Posterior vena cava (tissue), 2 donors: ENCODE measurements at regions not wholly inside any gene's neighbourhood (a gene's known extent, or its start where the extent isn't known, plus 50 kb on each side); places are given as distances from the start of the nearest gene placed in this dataset.
"Not testable (repeated sequence)": the region's sequence is repeated elsewhere in the genome, so short reads cannot be mapped to it uniquely, and the experiment has no call there.

Experiments
- DNase-seq: peaks from one replicate; pipeline ENCODE4 v3.0.0-alpha.2; 2020; ENCODE audit warnings: low spot score
- intact Hi-C, 2 donors: fragments of 100-400 bp; cut with DNase I; formaldehyde crosslinking; loops; one replicate each; pipeline versions ENCODE4 v1.14.1 to v1.14.2; 2022 to 2023
- donor health status: DM: yes; HTN: yes; CAD: no.
- donor health status: DM: yes; HTN: yes; CAD: no.

- DNase-seq, result no peak
- intact Hi-C loops, result no loop called here
Observed at GRCh38 chr6:106739387-106739786, 110.0 kb downstream of the QRSL1 start.

DNA sequence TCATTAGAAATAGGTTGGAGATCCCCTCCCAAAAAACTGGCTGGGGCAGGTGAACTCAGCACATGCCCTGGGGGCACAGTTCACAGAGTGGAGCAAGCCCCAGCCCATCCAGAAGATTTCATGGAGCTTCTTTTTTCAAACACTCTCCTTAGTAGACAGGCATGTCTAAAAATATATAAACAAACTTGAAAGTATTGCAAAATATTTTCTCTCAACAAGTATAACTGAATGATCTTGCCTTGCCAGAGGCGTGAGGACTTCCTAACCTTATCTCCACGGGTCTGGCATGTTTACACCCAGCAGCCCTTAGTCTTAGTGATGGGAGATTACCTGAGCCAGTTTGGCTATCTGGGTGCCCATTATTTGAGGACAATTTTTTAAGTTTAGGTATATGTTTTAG, 107.1 kb downstream of the QRSL1 start:
- no peak for DNase-seq
- intact Hi-C loops, result no loop called here

GRCh38 chr6:106735828-106736227, 106.5 kb downstream of the QRSL1 start:
- no peak for DNase-seq
- intact Hi-C loops, result no loop called here

DNA sequence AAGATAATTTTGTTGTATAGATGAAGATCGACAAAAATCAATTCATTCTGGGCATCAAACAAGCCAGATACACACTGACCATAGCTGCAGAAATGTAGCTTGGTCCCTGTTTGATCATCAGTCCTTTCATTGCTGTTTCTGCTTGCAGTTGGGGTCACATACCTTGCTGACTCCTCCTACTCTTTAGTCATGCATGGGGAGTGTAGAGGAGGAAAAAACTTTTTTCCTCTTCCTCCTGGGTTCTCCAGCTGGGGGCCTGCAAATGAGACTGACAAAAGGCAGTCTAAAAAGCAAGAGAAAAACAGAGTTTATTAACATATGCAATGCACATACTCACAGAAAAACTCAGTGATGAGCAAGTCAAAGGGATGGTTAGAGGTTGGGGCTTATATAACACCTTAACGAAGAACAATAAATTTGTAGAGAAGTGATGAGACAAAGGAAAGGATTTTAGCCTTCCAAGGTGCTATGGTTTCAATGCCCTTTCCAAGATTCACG, 105.8 kb downstream of the QRSL1 start:
- DNase-seq, result no peak
- intact Hi-C loops, result no loop called here

DNA sequence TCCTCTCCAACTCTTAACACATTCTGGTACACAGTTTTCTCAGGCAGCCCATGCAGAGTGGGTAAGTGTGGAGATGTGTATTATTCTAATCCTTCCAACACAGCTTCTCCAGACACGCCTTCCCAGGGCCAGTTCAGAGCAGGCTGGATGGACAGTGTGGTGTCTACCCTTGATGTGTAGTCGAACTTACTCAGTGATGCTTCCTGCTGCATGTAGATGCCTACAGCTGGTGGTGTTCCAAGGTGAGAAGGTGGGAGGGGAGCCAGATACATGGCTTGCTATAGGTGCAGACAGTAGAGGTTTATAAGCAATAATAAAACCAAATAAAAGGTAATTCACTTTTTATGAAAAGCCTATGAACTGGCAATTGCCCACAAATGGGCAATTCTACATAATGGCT, 104.0 kb downstream of the QRSL1 start:
- no peak for DNase-seq
- intact Hi-C loops, result no loop called here

- intact Hi-C loops, result no loop called here
- DNase-seq, result no peak
Observed at GRCh38 chr6:106732376-106732940, 103.1 kb downstream of the QRSL1 start.

GRCh38 chr6:106731843-106732160, 102.4 kb downstream of the QRSL1 start:
- DNase-seq, result no peak
- intact Hi-C loops, result loop anchor here in 1 of 2 donors (2.0 kb wide), 1 partner anchor 21 kb away; no protein-coding TSS in a partner anchor

GRCh38 chr6:106731144-106731842, 101.9 kb downstream of the QRSL1 start:
- no peak for DNase-seq
- intact Hi-C loops, result loop anchor here in 1 of 2 donors (2.0 kb wide), 1 partner anchor 22 kb away; no protein-coding TSS in a partner anchor

- no peak for DNase-seq
- intact Hi-C loops, result loop anchor here in 1 of 2 donors (2.0 kb wide), 1 partner anchor 22 kb away; no protein-coding TSS in a partner anchor
Observed at GRCh38 chr6:106730718-106731117, 101.3 kb downstream of the QRSL1 start.

DNA sequence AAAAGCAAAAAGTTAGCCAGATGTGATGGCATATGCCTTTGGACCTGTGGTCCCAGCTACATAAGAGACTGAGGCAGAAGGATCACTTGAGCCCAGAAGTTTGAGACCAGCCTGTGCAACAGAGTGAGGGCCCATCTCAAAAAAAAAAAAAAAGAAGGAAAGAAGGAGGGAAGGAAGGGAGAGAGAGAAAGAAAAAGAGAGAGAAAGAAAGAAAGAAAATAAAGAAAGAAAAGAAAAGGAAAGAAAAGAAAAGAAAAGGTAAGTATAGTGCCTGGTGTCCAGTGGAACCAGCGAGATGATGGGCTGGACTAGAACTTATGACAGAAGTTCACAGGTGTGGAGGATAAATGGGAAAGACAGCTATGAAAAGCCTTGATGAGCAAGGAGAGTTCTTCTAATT, 100.9 kb downstream of the QRSL1 start:
- intact Hi-C loops, result loop anchor here in 1 of 2 donors (2.0 kb wide), 1 partner anchor 23 kb away; no protein-coding TSS in a partner anchor
- no peak for DNase-seq

DNA sequence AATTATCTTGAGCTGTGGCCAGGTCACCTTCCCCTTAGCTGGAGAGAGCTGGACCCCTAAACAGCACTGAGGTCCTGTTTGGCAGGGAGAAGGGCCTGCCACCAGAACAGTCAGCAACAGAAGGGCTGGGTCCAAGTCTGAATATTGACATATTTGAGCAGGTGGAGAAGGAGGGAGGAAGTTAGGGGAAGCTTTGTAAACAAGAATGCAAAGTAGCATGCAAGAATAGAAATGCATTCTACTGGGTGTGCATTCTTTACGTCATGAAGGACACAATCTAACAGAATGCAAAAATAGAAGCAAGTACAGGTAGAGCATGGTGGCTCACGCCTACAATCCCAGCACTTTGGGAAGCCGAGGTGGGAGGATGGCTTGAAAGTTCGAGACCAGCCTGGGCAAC, 100.5 kb downstream of the QRSL1 start:
- intact Hi-C loops, result loop anchor here in 1 of 2 donors (2.0 kb wide), 1 partner anchor 23 kb away; no protein-coding TSS in a partner anchor
- DNase-seq, result no peak

DNA sequence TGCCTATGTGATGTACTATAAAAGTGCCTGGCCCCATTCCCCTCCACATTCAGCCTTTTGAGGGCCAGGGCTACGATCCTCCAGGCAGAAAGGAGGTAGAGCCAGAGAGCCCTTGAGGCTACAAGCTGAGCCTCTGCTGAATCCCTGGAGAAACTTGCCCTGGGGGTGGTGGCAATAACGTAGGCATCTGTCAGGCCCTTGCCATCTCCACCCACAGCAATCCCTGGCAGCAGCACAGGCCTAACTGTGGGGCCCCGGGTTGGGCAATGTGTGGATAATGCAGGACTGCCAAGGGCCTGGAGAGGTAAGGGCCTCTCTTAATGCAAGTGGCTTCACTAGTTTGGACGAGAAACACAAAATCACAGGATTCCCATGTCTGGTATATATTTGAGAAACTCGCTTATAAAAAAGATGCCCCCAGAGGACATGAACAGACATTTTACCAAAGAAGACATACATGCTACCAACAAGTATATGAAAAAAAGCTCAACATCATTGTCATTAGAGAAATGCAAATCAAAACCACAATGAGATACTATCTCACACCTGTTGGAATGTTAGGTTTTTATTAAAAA, 99.0 kb downstream of the QRSL1 start:
- intact Hi-C loops, result no loop called here
- DNase-seq, result no peak

DNA sequence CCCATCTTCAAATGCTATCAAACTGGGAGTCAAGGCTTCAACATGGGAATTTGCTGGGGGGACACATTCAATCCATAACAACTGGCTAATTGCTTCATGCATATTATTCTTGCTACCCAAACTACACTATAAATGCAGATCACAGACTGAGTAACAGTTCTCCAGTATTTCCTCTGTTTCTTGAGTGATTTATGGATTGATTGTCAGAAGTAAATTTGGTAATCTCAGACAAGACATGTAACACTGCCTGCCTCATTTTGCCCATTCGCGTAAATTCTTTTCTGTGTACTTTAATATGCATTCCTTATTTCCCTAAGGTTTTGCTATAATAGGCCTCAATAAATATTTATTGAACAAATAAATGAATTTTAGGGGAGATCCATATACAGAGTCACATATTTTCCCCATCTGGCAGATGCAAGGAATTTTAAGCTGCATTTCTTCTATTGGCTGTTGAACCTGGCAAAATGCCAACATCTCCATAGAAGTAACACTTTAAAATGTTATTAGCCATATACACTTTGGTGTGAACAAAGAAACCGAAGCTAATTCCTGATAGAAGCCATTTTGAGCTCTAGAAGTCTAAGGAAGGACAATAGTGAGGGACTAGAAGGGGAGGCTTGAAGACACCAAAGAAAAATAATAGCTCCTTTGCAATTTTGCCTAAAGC, 98.2 kb downstream of the QRSL1 start:
- intact Hi-C loops, result no loop called here
- no peak for DNase-seq

DNA sequence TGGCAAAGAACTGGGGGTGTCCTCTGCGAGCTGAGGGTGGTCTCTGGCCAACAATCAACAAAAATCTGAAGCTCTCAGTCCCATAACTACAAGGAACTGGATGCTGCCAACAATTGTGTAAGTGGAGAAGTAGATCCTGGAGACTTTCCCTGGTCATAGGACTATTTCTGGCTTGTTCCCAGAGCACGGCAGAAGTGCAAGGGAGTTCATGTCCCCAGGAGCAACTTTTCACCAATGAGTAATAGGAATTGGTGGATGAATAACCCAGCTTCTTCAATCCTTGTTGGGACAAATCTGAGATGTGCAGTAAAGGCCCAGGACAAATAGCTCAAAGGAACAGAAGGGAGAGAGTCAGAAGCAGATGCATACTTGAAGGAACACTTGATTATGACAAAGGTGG, 95.5 kb downstream of the QRSL1 start:
- intact Hi-C loops, result no loop called here
- DNase-seq, result no peak

DNA sequence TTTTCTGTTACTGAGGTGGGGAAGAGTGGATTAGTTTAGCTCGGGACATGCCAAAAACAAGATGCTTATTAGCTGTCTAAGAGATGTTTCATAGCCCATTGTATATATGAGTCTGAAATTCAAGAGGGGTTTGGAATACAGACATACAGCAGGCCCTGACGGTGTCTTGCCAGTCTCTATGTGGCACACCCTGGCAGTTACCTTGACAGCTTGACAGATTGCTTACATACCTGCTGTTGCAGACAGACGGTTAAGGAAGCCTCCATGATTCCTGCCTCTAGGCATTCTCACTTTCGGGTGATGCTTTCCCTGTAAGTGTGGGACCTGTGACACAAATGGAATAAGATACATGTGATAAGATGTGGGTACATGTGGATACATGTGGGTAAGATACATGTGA, 95.0 kb downstream of the QRSL1 start:
- DNase-seq, result no peak
- intact Hi-C loops, result no loop called here

DNA sequence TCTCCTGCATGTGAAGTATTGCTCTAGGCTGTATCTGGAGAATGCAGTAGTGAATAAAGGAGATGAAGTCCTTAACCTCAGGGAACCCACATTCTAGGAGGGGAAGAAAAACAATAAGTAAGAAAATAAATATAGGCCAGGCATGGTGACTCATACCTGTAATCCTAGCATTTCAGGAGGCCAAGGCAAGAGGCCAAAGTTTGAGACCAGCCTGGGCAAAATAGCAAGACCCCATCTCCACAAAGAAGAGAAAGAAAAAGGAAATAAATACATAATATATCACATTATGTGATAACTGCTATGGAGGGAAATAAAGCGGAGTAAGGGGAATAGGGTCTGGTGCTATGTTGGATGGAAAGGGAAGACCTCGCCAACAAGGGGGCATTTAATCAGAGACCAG, 94.0 kb downstream of the QRSL1 start:
- not testable (repeated sequence) for DNase-seq

DNA sequence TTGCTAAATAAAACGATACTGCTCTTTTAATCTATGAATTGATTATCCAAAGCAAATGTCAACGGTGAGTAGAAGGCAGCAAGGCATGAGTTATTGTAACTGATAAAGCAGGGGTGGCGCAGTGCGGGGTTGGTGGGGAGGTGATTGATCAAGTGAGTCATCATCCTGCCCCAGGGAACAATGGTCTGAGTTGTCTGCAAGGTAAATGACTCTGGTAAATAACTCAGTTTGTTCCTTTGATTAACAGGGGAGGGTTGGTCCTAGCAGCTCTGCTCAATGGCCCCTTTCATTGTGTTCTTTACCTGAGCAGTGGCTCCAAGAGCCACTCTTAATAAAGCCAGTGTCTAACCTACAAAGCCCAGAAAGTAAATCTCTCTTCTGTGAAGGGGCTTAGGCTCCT, 91.8 kb downstream of the QRSL1 start:
- DNase-seq, intact Hi-C loops: not testable (repeated sequence)

More for the DNA sequence above, 94.0 kb downstream of the QRSL1 start:
- intact Hi-C loops, result not testable (repeated sequence)
